ENCODE measurements at regions not wholly inside any gene's neighbourhood (a gene's known extent, or its start where the extent isn't known, plus 50 kb on each side); places are given as distances from the start of the nearest gene placed in this dataset.

- TF ChIP-seq EZH2 (IDR thresholded peaks at IDR 0.05; ENCODE audit: borderline replicate concordance, low read depth, low read length, severe bottlenecking) (no peak), JUN (IDR thresholded peaks at IDR 0.05; ENCODE audit: borderline replicate concordance, insufficient read depth, insufficient read length, low read depth) (no peak), POLR2A (IDR thresholded peaks at IDR 0.05; ENCODE audit: low read depth, low read length) (no peak), MAX (IDR thresholded peaks at IDR 0.05; ENCODE audit: insufficient read depth, insufficient read length) (no peak), POLR2AphosphoS5 (IDR thresholded peaks at IDR 0.05; ENCODE audit: insufficient read depth, low read depth, low read length) (no peak), MYC (IDR thresholded peaks at IDR 0.05; ENCODE audit: low read depth, low read length) (no peak), FOS (IDR thresholded peaks at IDR 0.05; ENCODE audit: borderline replicate concordance, insufficient read depth, low read length) (no peak), GATA2 (IDR thresholded peaks at IDR 0.05; ENCODE audit: insufficient read depth, insufficient read length, low read depth, low read length) (no peak)
- TF ChIP-seq, protein P1, sequence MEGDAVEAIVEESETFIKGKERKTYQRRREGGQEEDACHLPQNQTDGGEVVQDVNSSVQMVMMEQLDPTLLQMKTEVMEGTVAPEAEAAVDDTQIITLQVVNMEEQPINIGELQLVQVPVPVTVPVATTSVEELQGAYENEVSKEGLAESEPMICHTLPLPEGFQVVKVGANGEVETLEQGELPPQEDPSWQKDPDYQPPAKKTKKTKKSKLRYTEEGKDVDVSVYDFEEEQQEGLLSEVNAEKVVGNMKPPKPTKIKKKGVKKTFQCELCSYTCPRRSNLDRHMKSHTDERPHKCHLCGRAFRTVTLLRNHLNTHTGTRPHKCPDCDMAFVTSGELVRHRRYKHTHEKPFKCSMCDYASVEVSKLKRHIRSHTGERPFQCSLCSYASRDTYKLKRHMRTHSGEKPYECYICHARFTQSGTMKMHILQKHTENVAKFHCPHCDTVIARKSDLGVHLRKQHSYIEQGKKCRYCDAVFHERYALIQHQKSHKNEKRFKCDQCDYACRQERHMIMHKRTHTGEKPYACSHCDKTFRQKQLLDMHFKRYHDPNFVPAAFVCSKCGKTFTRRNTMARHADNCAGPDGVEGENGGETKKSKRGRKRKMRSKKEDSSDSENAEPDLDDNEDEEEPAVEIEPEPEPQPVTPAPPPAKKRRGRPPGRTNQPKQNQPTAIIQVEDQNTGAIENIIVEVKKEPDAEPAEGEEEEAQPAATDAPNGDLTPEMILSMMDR (IDR thresholded peaks at IDR 0.05; ENCODE audit: extremely low read depth in 1 of 2, insufficient read depth in 1 of 2, low read depth in 1 of 2, low read length in 2 of 2), result no peak
Measured at GRCh38 chr2:228673876-228674554, 492.5 kb upstream of the SPHKAP start.

All from endothelial cell of umbilical vein (primary cell).